HG03378 (cell line): ENCODE measurements at regions not wholly inside any gene's neighbourhood (a gene's known extent, or its start where the extent isn't known, plus 50 kb on each side); places are given as distances from the start of the nearest gene placed in this dataset.

Experiments
- ATAC-seq: cut with Tn5 transposase; IDR thresholded peaks from one replicate; pipeline ENCODE4 v1.9.1; 2021; ENCODE audit warnings: mild to moderate bottlenecking, moderate library complexity; ENCODE audit not compliant: unreplicated experiment

DNA sequence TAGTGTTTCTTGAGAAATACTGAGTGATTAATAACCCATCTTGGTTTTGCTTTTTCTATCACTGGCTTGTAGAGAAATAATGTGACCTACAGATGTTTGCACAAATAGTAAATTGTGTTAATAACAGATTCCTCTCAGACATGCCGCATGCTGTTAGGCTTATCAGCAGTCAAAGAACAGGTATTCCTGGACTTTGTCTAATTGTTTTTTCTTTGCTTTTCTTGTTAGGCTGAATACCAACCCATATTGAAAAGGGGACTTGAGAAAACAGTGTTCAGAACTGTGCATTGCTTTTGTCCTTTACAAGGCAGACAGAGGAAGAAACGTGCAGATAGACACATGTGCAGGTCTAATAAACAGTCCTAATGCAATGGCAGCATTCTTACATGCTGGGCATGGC, 51.0 kb upstream of the RARB start:
- ATAC-seq = no peak
